ENCODE measurements at regions not wholly inside any gene's neighbourhood (a gene's known extent, or its start where the extent isn't known, plus 50 kb on each side); places are given as distances from the start of the nearest gene placed in this dataset.

DNA sequence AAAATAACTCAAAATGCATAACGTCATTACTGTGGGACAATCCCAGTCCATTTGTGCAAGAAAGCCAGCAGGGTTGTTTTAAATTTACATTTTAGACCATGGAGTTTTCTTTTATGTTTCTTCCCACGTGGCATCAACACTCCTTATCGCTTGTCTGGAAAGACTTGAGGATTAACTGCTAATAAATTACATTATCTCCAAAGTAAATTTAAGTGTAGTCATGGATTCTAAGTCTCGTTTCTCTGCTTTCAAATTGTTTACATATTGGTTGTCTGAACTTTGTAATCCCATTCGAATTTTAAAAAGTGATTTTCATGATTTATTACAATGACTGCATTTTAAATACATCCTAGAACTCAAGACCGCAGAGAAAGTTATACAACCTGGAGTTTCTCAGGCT, 119.3 kb upstream of the ADAMTS5 start:
- Histone ChIP-seq H3K79me2 (ENCODE audit: insufficient read depth) (no peaks in the 10 kb centered on the region), H4K20me1 (ENCODE audit: insufficient read depth) (no peaks in the 10 kb centered on the region), H3K4me1 (ENCODE audit: insufficient read depth) (no peaks in the 10 kb centered on the region), H3K4me2 (ENCODE audit: unreplicated experiment) (no peak overlapping the region), H3K27ac (no peak overlapping the region), H3K9me2 (ENCODE audit: insufficient read depth) (no peaks in the 10 kb centered on the region), H3F3A (ENCODE audit: insufficient read depth) (no peaks in the 10 kb centered on the region), H3K9ac (no peak overlapping the region), H2AFZ (no peak overlapping the region), H3K36me3 (ENCODE audit: low read depth) (no peaks in the 10 kb centered on the region), H3K27me3 (replicated peaks; ENCODE audit: insufficient read depth) (no peaks in the 10 kb centered on the region), H3K9me3 (ENCODE audit: low read depth) (no peaks in the 10 kb centered on the region), H3K4me3 (no peak overlapping the region)
- no peak for TF ChIP-seq EZH2 (IDR thresholded peaks at IDR 0.05; ENCODE audit: insufficient read depth, poor library complexity, severe bottlenecking)
- no peak for TF ChIP-seq EZH2phosphoT487 (IDR thresholded peaks at IDR 0.05; ENCODE audit: insufficient read depth, low read depth)
- WGBS, 2 experiments (ENCODE audit: low coverage in 1 of 2, low lambda C conversion rate in 2 of 2, missing lambda C conversion rate in 2 of 2): 66 to 72% methylated on average over 6 of the region's 6 CpGs
- in situ Hi-C loops (cut with MboI): no loop called here
- no peak for DNase-seq

GRCh38 chr21:27085387-27085786, 118.5 kb upstream of the ADAMTS5 start:
- no peaks in the 10 kb centered on the region for H3F3A ChIP-seq (ENCODE audit: insufficient read depth)
- H3K79me2 ChIP-seq (ENCODE audit: insufficient read depth): no peaks in the 10 kb centered on the region
- in situ Hi-C loops (cut with MboI): no loop called here
- DNase-seq: no peak
- WGBS, 2 experiments (ENCODE audit: low coverage in 1 of 2, low lambda C conversion rate in 2 of 2, missing lambda C conversion rate in 2 of 2): 94 to 96% methylated on average over 1 of the region's 1 CpG
- no peaks in the 10 kb centered on the region for H3K9me2 ChIP-seq (ENCODE audit: insufficient read depth)
- H3K4me2 ChIP-seq (ENCODE audit: unreplicated experiment): no peak overlapping the region
- H3K9ac ChIP-seq: no peak overlapping the region
- H3K4me3 ChIP-seq: no peak overlapping the region
- TF ChIP-seq EZH2 (IDR thresholded peaks at IDR 0.05; ENCODE audit: insufficient read depth, poor library complexity, severe bottlenecking): no peak
- TF ChIP-seq EZH2phosphoT487 (IDR thresholded peaks at IDR 0.05; ENCODE audit: insufficient read depth, low read depth): no peak
- no peak overlapping the region for H3K27ac ChIP-seq
- no peaks in the 10 kb centered on the region for H3K36me3 ChIP-seq (ENCODE audit: low read depth)
- H3K9me3 ChIP-seq (ENCODE audit: low read depth): no peaks in the 10 kb centered on the region
- H3K27me3 ChIP-seq (replicated peaks; ENCODE audit: insufficient read depth): no peaks in the 10 kb centered on the region
- H3K4me1 ChIP-seq (ENCODE audit: insufficient read depth): no peaks in the 10 kb centered on the region
- H2AFZ ChIP-seq: no peak overlapping the region
- no peaks in the 10 kb centered on the region for H4K20me1 ChIP-seq (ENCODE audit: insufficient read depth)

DNA sequence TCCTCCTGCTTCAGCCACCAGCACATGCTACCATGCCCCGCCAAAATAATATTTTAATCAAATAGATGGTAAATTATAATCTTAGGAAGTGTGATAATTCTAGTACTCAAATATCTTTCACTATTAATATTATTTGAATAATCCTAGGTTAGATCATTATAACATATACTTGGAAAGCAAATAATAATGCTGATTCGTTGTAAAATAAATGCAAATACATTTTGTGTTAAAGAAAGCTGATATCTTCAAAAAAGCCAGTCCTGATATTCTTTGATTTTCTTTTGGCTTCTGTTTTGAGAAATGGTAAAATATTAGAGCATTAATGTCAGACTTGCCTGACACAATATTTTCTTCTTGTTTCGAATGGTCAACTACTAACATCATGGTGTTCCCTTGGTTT, 116.3 kb upstream of the ADAMTS5 start:
- Histone ChIP-seq H4K20me1 (ENCODE audit: insufficient read depth) (no peaks in the 10 kb centered on the region), H3K27me3 (replicated peaks; ENCODE audit: insufficient read depth) (no peaks in the 10 kb centered on the region), H3K9me3 (ENCODE audit: low read depth) (no peaks in the 10 kb centered on the region), H2AFZ (no peak overlapping the region), H3K9ac (no peak overlapping the region), H3K9me2 (ENCODE audit: insufficient read depth) (no peaks in the 10 kb centered on the region), H3F3A (ENCODE audit: insufficient read depth) (peaks cover 3% of the 10 kb centered on the region), H3K27ac (no peak overlapping the region), H3K4me1 (ENCODE audit: insufficient read depth) (peaks cover 1% of the 10 kb centered on the region), H3K4me3 (no peak overlapping the region), H3K79me2 (ENCODE audit: insufficient read depth) (no peaks in the 10 kb centered on the region), H3K4me2 (ENCODE audit: unreplicated experiment) (no peak overlapping the region), H3K36me3 (ENCODE audit: low read depth) (no peaks in the 10 kb centered on the region)
- in situ Hi-C loops (cut with MboI): no loop called here
- no peak for TF ChIP-seq EZH2 (IDR thresholded peaks at IDR 0.05; ENCODE audit: insufficient read depth, poor library complexity, severe bottlenecking)
- TF ChIP-seq EZH2phosphoT487 (IDR thresholded peaks at IDR 0.05; ENCODE audit: insufficient read depth, low read depth): no peak
- WGBS, 2 experiments (ENCODE audit: low coverage in 1 of 2, low lambda C conversion rate in 2 of 2, missing lambda C conversion rate in 2 of 2): 86 to 91% methylated on average over 3 of the region's 3 CpGs
- no peak for DNase-seq

GRCh38 chr21:27082431-27083010, 115.6 kb upstream of the ADAMTS5 start:
- Histone ChIP-seq H3F3A (ENCODE audit: insufficient read depth) (peaks cover 9% of the 10 kb centered on the region), H3K4me2 (ENCODE audit: unreplicated experiment) (no peak overlapping the region), H4K20me1 (ENCODE audit: insufficient read depth) (no peaks in the 10 kb centered on the region), H3K79me2 (ENCODE audit: insufficient read depth) (no peaks in the 10 kb centered on the region), H3K9me2 (ENCODE audit: insufficient read depth) (no peaks in the 10 kb centered on the region), H3K9me3 (ENCODE audit: low read depth) (no peaks in the 10 kb centered on the region), H3K27me3 (replicated peaks; ENCODE audit: insufficient read depth) (no peaks in the 10 kb centered on the region), H2AFZ (no peak overlapping the region), H3K36me3 (ENCODE audit: low read depth) (no peaks in the 10 kb centered on the region), H3K4me3 (no peak overlapping the region), H3K4me1 (ENCODE audit: insufficient read depth) (peaks cover 8% of the 10 kb centered on the region), H3K27ac (no peak overlapping the region), H3K9ac (no peak overlapping the region)
- no peak for DNase-seq
- TF ChIP-seq EZH2 (IDR thresholded peaks at IDR 0.05; ENCODE audit: insufficient read depth, poor library complexity, severe bottlenecking): no peak
- TF ChIP-seq EZH2phosphoT487 (IDR thresholded peaks at IDR 0.05; ENCODE audit: insufficient read depth, low read depth): no peak
- 75 to 81% methylated on average over 4 of the region's 4 CpGs for WGBS, 2 experiments (ENCODE audit: low coverage in 1 of 2, low lambda C conversion rate in 2 of 2, missing lambda C conversion rate in 2 of 2)
- in situ Hi-C loops (cut with MboI): no loop called here

All from GM23248 (cell line).